ENCODE measurements at regions not wholly inside any gene's neighbourhood (a gene's known extent, or its start where the extent isn't known, plus 50 kb on each side); places are given as distances from the start of the nearest gene placed in this dataset.

DNA sequence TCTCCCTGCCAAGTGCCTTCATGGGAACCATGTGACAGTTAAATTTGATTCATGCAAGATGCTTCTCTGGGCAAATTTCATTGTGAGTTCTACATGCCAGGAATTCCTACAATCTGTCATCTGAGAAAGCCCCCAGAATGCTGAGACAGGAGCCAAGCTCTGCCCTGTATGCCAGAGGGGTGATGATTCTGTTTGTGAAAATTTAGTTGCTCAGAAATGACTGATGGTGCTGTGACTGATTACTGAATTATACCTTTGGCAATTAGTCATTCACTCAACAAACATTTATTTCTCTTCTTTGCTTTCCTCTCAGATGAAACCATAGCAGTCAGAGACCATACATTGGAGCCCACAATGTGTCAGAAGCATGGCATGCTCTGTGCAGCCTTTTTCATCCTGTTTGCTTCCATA, 69.0 kb upstream of the ZBED5 start:
- in situ Hi-C loops (cut with MboI; ENCODE audit: low pct_unique_long_range_greater_than_20kb, low sequenced_read_pairs), result no loop called here
- DNase-seq, result no peak

DNA sequence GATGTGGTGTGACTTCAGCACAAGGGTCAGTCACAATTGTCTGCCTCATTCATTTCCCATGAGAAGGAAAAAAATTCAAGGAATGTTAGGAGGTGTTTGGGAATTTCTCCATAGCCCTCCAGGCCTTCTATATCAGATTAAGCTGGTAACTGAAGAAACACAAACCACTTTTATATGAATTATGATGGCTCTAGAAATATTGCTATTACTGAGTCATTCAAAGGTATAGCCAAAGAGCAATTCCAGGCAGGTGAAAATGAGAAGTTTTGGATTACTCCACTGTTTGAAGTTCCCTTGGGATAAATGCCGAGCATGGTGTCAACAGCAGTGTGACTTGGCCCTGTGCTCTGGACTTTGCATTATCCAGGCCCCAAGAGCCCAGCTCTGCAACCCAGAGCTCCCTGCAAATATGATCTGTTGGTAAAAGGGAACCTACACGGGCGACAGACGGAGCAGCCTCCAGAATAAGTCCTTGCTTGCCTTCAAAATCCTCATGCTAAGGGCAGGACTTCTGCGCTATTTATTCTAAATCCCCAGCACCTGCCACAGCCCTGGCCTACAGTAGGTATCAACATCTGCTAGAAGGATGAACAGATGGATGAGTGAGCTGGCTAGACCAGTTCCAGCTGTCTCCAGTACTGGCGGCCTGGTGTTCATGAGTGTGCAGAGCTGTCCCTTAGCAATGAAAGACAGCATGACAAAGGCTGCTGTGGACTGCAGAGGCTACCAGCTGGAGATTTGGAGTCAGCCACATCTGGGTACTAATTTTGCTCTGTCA, 67.5 kb upstream of the ZBED5 start:
- in situ Hi-C loops (cut with MboI; ENCODE audit: low pct_unique_long_range_greater_than_20kb, low sequenced_read_pairs), result no loop called here
- DNase-seq, result no peak

DNA sequence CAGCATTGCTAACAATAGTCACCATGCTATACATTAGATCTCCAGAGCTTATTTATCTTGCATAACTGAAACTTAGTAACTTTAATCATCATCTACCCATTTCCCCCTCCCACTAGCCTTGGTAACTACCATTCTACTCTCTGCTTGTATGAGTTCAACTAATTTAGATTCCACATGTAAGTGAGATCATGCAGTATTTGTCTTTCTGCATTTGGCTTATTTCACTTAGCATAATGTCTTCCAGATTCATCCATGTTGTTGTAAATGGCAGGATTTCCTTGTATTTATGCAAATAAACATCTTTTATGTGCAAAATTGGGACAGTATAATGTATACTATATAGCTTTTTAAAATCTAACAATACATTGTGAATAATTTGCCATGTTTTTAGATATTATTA, 66.0 kb upstream of the ZBED5 start:
- in situ Hi-C loops (cut with MboI; ENCODE audit: low pct_unique_long_range_greater_than_20kb, low sequenced_read_pairs), result no loop called here
- DNase-seq, result no peak

DNA sequence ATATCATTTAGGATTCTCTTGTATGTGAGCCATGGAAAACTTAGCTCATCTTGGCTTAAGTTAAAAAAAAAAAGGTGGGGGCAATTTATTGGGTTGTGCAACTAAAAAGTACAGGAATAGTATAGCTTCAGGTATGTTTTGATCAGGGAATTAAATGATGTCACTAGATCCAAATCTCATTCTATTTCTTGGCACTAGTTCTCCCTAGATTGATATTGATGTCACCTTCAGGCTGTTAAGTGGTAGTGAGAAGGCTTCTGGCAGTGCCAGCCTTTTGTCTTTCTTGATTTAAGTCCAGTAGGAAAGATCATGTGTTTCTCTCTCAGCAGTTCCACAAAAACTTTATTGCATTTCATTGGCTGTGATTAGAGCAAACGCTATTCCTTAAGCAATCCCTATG, 65.0 kb upstream of the ZBED5 start:
- in situ Hi-C loops (cut with MboI; ENCODE audit: low pct_unique_long_range_greater_than_20kb, low sequenced_read_pairs), result no loop called here
- no peak for DNase-seq

DNA sequence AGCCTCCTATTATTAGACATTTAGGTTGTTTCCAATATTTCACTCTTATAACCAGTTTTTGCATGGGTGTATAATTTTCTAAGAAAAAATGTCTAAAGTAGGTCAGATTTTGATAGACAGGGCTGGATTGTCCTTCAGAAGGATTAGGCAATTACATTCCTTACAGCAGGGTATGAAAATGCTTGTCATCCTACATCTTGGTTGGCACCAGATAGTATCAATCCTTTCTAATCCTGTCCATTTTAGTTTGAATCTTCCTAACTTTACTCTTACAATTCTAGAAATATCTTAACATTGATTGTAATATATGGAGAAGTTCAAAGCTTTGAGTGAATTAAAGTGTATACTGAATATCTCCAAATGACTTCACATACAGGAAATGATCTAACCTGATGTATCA, 63.0 kb upstream of the ZBED5 start:
- in situ Hi-C loops (cut with MboI; ENCODE audit: low pct_unique_long_range_greater_than_20kb, low sequenced_read_pairs), result no loop called here
- DNase-seq, result no peak

DNA sequence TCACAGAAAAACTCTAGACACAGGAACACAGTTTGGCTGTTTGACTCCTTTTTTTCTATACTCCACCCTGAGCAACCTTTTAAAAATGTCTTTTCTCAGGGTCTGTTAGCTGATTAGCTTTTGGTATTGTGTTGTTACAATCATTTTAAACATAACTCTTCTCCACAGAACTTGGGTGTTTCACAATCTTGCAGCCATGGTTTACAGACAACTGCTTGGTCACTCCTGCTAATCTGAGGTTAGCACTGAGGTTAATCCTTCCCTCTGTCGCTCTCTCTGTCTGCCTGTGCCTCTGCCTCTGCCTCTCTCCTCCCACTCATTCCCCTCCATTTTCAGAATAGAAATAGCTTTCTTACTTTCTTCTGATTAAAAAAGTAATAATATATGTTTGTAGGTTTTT, 62.4 kb upstream of the ZBED5 start:
- peak; percentile 80 for DNase-seq
- in situ Hi-C loops (cut with MboI; ENCODE audit: low pct_unique_long_range_greater_than_20kb, low sequenced_read_pairs), result no loop called here

DNA sequence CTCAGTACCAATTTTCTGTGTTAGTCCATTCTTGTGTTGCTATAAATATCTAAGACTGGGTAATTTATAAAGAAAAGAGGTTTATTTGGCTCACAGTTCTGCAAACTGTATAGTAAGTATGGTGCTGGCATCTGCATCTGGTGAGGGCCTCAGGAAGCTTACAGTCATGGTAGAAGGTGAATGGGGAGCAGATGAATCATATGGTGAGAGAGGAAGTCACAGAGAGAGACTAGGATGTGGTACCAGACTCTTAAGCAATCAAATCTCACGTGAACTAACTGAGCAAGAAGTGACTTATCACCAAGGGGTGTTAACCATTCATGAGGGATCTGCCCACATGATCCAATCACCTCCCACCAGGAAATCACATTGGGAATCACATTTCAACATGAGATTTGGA, 60.8 kb upstream of the ZBED5 start:
- in situ Hi-C loops (cut with MboI; ENCODE audit: low pct_unique_long_range_greater_than_20kb, low sequenced_read_pairs), result no loop called here
- DNase-seq, result peak; percentile 60

DNA sequence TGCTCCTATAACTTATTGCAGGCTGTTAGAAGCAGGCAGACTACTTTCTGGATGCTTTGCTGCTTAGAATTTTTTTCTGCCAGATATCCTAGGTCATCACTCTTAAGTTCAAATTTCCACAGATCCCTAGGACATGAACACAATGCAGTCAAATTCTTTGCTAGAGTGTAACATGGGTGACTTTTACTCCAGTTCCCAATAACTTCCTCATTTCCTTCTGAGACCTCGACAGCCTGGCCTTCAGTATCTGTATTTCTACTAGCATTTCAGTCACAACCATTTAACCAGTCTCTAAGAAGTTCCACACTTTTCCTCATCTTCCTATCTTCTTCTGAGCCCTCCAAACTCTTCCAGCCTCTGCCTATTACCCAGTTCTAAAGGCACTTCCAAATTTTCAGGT, 60.4 kb upstream of the ZBED5 start:
- in situ Hi-C loops (cut with MboI; ENCODE audit: low pct_unique_long_range_greater_than_20kb, low sequenced_read_pairs), result no loop called here

DNA sequence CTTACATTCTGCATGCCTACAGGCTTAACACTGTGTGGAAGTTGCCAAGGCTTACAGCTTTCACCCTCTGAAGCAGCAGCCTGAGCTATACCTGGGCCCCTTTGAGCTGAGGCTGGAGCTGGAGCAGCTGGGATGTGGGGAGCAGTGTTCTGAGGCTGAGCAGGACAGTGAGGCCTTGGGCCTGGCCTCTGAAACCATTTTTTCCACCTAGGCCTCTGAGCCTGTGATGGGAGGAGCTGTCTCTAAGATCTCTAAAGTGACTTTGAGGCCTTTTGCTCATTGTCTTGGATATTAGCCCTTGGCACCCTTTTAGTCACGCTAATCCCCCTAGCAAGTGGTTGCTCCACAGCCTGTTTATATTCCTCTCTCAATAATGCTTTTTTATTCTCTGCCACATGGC, 59.9 kb upstream of the ZBED5 start:
- in situ Hi-C loops (cut with MboI; ENCODE audit: low pct_unique_long_range_greater_than_20kb, low sequenced_read_pairs), result no loop called here
- DNase-seq, result no peak

More for the DNA sequence above, 60.4 kb upstream of the ZBED5 start:
- DNase-seq, result peak; percentile 42

DNA sequence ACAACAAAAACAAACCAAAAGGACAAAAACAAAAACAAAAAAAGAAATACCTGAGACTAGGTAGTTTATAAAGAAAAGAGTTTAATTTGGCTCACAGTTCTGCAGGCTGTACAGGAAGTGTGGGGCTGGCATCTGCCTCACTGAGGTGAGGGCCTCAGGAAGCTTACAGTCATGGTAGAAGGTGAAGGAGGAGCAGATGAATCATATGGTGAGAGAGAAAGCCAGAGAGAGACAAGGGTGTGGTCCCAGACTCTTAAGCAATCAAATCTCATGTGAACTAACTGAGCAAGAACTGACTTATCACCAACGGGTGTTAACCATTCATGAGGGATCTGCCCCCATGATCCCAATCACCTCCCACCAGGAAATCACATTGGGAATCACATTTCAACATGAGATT, 58.8 kb upstream of the ZBED5 start:
- in situ Hi-C loops (cut with MboI; ENCODE audit: low pct_unique_long_range_greater_than_20kb, low sequenced_read_pairs), result no loop called here
- DNase-seq, result no peak

DNA sequence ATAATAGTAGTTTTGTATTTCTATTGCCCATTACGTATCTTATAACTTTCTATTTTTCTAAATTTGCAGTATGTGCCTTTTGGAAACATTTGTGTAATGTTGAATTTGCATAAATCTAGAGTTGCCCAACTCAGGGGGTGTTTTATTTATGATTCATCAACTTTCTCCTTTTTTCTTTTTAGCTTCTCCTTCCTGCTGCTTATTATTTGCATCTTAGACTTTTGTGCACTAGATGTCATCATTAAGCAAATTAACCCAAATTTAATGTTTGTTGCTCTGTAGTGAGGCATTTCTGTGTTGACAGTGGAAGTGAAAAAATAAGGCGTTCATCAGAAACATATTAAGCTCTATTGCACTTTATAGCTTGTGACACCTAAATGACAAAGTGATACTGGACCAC, 56.2 kb upstream of the ZBED5 start:
- no peak for DNase-seq

DNA sequence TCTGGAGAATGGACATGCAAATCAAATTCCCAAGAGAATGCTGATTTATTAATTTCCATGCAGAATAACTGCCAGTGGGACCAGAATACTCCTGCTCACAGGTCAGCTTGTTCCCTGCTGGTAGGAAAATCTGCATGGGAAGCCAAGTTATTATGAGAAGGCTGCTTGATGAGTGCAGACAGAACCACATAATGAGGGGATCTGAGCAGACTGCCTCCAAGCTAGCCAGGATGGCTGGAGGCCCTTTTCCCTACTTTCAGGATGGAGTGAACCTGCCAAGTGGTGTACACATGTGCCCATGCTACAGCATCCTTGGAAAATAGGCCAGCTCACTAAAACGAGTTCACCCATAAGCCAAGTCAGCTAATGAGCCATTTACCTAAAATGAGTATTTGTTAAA, 55.2 kb upstream of the ZBED5 start:
- no peak for DNase-seq
- in situ Hi-C loops (cut with MboI; ENCODE audit: low pct_unique_long_range_greater_than_20kb, low sequenced_read_pairs), result no loop called here

More for the DNA sequence above, 56.2 kb upstream of the ZBED5 start:
- in situ Hi-C loops (cut with MboI; ENCODE audit: low pct_unique_long_range_greater_than_20kb, low sequenced_read_pairs), result no loop called here

DNA sequence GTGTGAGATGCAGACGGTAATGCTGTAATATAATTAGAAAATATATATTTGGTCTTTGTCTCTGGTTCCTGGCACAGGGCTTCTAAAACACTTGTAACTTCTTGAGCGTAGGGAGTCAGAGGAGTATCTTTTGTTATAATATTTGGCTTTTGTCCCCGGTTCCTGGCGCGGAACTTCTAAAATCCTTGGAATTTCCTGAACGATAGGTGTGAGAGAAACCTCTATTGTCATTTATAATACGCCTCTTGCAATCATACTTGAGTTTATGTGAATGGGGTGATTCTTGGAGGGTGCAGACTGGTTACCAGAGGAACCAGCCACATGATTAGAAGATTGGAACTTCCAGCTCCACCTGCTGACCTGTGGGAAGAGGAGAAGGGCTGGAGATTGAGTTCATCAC, 54.1 kb upstream of the ZBED5 start:
- in situ Hi-C loops (cut with MboI; ENCODE audit: low pct_unique_long_range_greater_than_20kb, low sequenced_read_pairs), result no loop called here
- no peak for DNase-seq

DNA sequence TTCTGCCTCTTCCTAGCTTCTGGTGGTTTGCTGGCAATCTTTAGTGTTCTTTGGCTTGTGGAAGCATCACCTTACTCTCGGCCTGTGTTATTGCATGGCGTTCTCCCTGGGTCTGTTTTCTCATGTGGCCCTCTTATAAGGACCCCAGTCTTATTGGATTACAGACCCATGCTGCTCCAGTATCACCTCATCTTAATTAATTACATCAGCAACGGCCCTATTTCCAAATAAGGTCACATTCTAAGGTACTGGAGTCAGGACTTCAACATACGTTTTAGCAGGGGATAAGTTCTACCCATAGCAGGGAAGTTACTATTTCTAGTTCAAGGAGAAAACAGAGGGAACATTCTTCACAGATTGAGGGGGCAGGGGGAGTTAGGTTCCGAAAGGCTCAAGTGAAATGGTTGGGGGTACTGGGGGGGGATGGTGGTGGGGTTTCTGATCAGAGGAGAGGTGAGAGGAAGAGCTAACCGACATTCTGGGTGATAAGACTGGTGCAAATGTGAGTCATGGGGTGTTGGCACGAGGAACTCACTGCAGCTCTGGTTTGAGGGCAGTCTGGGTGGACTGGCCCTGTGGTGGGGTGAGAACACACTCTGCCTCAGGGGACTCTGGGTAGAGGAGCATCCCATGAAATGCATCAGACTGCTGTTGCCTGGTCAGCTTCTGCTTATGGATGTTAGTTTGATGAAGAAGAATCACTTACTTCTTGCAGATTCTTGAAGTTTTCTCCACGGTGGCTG, 51.5 kb upstream of the ZBED5 start:
- in situ Hi-C loops (cut with MboI; ENCODE audit: low pct_unique_long_range_greater_than_20kb, low sequenced_read_pairs), result no loop called here
- no peak for DNase-seq

DNA sequence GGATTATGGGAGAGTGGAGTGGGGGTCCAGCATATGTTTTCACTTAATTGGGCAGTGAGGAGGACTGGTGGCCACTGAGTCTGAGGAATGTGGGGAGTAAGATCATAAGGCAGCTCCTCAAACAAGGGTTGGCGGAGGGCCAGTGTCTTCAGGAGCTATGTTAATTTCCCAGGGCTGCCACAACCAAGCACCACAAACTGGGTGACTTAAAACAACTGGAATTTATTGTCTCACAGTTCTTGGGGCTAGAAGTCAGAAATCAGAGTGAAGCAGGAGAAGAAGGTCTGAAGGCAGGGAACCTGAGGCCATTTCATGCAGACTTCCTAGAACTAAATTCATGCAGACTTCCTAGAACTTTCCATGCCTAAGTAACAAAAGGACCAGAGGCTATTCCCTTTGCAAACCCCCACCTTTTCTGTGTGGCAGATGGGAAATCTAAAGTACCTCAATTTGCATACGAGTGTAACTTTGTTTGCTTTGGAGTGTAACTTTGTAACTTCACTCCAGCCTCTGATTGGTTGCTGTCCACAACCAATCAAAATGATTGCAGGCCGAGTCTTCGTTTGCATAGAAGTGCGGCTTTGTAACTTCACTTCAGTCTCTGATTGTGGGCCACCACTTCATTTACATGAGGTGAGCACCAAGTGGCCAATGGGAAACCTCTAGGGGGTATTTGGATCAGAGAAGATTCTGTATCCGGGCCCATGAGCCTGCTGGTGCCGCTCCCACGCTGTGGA, 50.5 kb upstream of the ZBED5 start:
- in situ Hi-C loops (cut with MboI; ENCODE audit: low pct_unique_long_range_greater_than_20kb, low sequenced_read_pairs), result no loop called here
- DNase-seq, result no peak
